Gastroesophageal sphincter (tissue), 3 donors: ENCODE measurements at regions not wholly inside any gene's neighbourhood (a gene's known extent, or its start where the extent isn't known, plus 50 kb on each side); places are given as distances from the start of the nearest gene placed in this dataset.

ENCODE experiments used
- CTCF ChIP-seq, 4 experiments: fragments of 200-600 bp in 2 of 4; fragments of 450-650 bp in 2 of 4; sonication (generic) in 1 of 4; IDR thresholded peaks; one replicate each; pipeline ENCODE4 v1.5.1; 2017 to 2019; ENCODE audit warnings: antibody characterized with exemption in 4 of 4, mild to moderate bottlenecking in 2 of 4, moderate library complexity in 2 of 4
- POLR2A ChIP-seq, 2 donors: fragments of 450-650 bp; IDR thresholded peaks; one replicate each; pipeline ENCODE4 v1.6.1; 2017; ENCODE audit warnings: antibody characterized with exemption in 2 of 2, mild to moderate bottlenecking in 2 of 2, moderate library complexity in 1 of 2

GRCh38 chr6:102562713-102563112 lies 1169.2 kb downstream of the GRIK2 start:
- TF ChIP-seq CTCF (IDR thresholded peaks at IDR 0.05): no peak
- TF ChIP-seq POLR2A (IDR thresholded peaks at IDR 0.05): no peak
